ENCODE measurements at regions not wholly inside any gene's neighbourhood (a gene's known extent, or its start where the extent isn't known, plus 50 kb on each side); places are given as distances from the start of the nearest gene placed in this dataset.

- DNase-seq (ENCODE audit: low read depth), result no peak
Measured at GRCh38 chr1:163656095-163656759, 334.5 kb downstream of the NUF2 start.

DNA sequence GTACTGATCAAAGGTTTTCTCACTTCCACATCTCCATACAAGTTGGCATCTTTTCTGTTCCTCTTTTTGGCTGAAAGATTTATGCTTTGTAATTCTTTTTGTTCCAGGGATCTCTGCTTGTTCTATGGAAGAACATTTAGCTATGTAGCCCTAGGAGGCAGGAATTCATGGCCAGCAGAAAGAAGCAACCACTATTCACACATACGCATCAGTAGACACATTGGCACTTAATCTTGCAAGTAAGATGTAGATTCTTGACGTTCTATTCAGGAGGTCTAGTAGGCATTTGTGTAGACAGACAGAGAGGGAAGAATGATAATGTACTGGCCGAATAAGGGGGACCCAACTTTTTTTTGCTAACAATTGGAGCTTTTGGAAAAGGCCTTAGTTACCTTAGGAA is 336.0 kb downstream of the NUF2 start:
- no peak for DNase-seq (ENCODE audit: low read depth)

- DNase-seq (ENCODE audit: low read depth), result no peak
Measured at GRCh38 chr1:163661391-163661790, 339.6 kb downstream of the NUF2 start.

DNA sequence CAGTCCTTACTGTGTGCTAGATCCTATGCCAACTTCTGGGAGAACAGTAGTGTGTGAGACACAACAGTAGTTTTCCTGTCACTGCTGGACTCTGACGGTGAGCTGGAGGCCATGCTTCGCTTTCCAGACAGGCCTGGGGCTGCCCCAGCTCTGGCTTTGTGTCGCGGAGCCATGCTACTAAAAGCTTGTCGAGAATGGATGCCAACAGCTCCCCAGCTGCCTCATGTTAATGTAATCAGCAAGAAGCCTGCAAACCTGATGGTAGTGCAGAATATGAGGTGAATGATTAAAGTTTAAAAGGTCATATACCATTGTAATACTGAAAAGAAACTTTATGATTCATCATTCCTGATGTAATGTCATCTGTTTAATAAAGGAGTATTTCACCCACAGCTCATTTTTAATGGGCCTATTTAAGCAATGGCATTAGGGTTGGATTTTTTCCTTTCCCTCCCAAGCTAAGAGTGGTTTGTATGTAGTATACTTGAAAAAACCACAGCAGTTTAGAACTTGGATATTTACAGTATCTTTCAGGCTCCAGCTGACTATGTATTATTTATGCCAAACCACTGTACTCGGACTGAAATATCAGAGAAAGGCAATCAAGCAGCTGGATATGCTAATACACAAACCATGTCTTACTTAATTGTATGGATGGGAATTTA is 343.0 kb downstream of the NUF2 start:
- no peak for DNase-seq (ENCODE audit: low read depth)

- DNase-seq (ENCODE audit: low read depth), result no peak
Measured at GRCh38 chr1:163668472-163668871, 346.7 kb downstream of the NUF2 start.

GRCh38 chr1:163670989-163671757 is 349.4 kb downstream of the NUF2 start:
- no peak for DNase-seq (ENCODE audit: low read depth)

- no peak for DNase-seq (ENCODE audit: low read depth)
Measured at GRCh38 chr1:163672976-163673758, 351.4 kb downstream of the NUF2 start.

GRCh38 chr1:163673759-163674151 is 352.0 kb downstream of the NUF2 start:
- DNase-seq (ENCODE audit: low read depth), result no peak

DNA sequence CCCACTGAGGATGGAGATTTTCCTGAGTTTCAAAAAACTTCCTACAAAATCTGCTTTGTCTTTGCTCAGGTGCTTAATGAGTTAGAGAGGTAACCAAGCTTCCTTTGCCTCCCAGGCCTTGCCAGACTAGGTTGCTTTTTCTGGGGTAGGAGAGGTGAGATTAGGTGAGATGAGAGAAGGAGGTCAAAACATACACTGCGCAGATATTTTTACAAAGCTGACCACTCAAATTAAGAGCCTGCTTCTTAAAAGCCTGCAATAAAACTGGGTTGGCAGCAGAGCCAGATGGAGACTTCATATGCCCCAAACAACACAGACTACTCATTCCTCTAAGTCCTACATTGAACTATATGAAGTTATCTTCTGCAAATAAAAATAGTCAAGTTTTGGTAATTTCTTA is 352.5 kb downstream of the NUF2 start:
- no peak for DNase-seq (ENCODE audit: low read depth)

- no peak for DNase-seq (ENCODE audit: low read depth)
Measured at GRCh38 chr1:163684785-163685184, 363.0 kb downstream of the NUF2 start.

DNA sequence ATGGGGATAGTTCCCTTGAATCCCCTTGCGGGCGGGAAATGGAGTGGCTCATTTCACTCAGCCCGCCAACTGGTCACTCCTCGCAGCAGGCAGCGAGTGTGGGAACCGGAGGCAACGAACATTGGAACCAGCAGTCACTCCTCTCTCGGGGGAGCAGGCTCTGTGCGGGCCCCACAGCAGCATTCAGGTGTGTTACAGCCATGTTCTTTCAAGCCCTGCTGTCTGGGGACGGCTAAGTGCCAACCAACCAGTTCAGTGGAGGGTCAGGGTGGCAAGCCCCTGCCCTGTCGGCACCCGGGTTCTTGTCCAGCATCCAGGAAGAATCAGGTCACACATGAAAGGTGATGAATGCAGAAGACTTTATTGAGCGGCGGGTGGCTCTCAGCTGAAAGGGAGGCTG is 370.5 kb downstream of the NUF2 start:
- no peak for DNase-seq (ENCODE audit: low read depth)

- no peak for DNase-seq (ENCODE audit: low read depth)
Measured at GRCh38 chr1:163697137-163697536, 375.4 kb downstream of the NUF2 start.

- no peak for DNase-seq (ENCODE audit: low read depth)
Measured at GRCh38 chr1:163701783-163702374, 380.1 kb downstream of the NUF2 start.

GRCh38 chr1:163703794-163704193 is 382.0 kb downstream of the NUF2 start:
- no peak for DNase-seq (ENCODE audit: low read depth)

- no peak for DNase-seq (ENCODE audit: low read depth)
Measured at GRCh38 chr1:163706915-163707314, 385.2 kb downstream of the NUF2 start.

DNA sequence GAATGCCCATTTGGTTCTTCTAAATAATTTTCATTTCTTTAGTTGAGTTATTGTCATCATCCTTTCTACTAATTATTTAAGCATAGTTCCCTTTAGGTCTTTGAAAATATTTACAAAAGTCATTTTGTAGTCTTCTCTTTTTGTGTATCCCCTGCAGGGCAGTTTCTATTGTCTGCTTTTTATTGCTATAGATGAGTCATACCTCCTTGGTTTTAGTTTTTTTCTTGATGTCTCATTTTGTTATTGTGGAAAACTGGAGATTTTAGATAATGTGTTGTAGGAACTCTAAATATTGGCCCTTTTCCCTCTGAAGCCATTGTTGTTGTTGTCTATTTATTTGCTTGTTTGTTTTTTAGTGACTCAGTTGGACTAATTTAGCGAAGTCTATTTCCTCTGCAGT is 387.9 kb downstream of the NUF2 start:
- no peak for DNase-seq (ENCODE audit: low read depth)

DNA sequence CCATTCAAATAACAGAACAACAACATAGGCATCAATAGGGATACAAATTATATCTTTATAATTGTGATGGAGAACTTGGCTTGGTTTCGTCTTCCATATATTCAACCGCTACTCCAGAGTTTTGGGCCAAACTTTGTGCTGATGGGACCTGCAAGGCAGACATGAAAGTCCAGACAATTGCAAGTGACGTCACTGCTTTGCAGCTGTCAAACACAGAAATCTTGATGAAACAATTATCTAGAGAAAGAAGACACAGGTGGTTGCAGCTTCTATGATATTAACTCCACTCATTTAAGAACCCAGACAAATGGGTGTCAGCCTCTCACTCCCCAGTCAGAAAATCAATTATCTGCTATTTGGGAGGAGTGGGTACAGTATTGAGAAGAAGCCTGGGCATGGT is 390.6 kb downstream of the NUF2 start:
- DNase-seq (ENCODE audit: low read depth), result no peak

DNA sequence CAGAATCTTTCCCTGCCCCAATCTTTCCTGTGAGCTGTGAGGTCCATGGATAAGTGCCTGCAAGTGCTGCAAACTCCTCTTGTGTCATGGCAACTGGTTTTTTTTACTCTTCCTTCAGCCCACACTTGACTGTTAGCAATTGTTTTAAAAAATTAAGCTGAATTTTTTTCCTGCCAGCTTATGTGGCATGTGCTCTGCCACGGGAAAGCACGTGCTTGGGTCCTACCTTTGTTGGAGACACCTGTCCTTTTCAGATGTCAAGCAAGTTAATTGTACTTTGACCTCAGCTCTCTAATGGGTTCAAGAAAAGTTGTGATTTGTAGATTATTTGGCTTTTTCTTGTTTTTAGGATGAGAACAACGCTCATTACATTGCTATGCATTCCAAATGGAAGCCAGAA is 398.5 kb downstream of the NUF2 start:
- DNase-seq (ENCODE audit: low read depth), result no peak

DNA sequence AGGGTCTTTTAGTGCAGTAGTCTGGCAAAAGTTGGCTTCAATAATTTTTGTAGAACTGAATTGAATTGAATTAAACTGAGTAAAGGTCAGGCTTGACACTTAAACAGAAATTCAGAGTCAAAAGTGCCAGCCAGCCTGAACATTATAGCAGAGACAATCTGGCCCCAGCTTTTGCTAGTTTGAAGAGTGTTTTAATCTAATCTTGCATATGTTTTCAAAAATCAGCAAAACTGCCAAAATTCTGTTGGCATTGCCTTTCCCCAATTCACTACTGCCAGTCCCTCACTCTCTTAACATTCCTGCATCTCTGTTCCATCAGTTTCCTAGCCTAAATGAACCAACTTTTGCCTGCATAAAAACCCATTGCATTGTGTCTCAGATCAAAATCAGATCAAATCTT is 403.8 kb downstream of the NUF2 start:
- DNase-seq (ENCODE audit: low read depth), result no peak

DNA sequence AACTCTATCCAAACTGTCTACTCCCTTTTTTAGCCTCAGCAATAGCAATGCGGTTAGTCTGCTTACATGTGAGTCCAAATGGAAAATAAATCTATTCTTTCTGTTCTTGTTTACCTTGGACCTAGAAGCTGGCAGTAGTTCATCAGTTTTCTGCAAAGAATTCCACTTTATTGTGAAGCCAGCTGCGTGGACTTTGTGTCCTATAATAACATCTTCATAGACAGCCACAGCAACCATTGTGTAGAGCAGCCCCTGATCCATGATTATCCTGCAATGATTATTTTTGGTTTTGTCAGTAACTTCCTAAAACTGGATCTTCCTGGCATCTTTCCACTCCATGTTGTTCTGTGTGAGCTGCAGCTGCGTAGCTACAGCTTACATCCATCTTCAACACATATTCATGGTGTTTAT is 408.7 kb downstream of the NUF2 start:
- no peak for DNase-seq (ENCODE audit: low read depth)

DNA sequence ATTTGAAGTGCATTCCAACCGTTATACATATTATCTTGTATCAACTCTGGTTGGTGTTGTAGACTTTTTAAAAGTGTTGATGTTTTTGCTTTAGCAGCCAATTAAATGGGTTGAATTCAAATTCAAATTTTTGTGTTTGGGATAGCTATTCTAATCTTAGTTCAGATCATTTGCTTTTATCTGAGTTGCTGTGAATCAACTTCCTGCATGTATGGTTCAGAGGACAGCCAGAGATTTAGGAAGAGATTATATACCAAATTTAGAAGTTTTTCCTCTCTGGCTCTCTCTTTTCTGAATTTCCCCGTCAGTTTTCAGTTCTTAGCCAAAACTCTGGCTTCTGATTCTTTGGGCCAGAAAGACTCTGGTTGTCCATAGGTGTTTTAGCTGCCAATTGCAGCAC is 415.5 kb downstream of the NUF2 start:
- no peak for DNase-seq (ENCODE audit: low read depth)

DNA sequence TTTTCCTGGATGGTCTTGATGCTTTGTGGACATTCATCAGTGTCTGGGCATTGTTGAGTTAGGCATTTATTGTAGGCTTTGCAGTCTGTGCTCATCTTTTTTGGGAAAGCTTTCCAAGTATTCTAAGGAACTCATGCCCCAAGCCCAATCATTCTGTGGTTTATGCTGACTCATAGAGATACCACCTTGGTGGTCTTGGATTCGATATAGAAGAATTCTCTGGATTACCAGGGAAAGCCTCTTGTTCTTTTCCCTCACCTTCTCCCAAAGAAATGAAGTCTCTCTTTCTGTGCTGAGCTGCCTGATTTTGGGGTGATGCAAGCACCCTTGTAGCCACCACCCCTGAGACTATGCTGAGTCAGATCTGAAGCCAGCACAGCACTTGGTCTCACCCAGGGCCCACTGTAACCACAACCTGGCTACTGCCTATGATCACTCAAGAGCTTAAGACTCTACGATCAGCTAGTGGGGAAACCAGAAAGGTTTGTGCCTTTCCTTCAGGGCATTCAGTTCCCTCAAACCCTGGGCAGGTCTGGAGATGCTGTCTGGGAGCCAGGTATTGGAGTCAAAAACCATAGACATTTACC is 422.6 kb downstream of the NUF2 start:
- DNase-seq (ENCODE audit: low read depth), result no peak

All from activated T-cell treated with anti-CD3 and anti-CD28 coated beads for 24 hours (primary cell).